Subcutaneous abdominal adipose tissue (tissue), 5 donors: ENCODE measurements at regions not wholly inside any gene's neighbourhood (a gene's known extent, or its start where the extent isn't known, plus 50 kb on each side); places are given as distances from the start of the nearest gene placed in this dataset.

Experiments used
- H3K27ac ChIP-seq: one replicate; pipeline ENCODE4 v1.7.0; 2013; ENCODE audit warnings: low read depth, mild to moderate bottlenecking, inconsistent platforms, low read length, moderate library complexity
- H3K27me3 ChIP-seq, 5 donors: one replicate each; pipeline ENCODE4 v1.7.0; 2013; ENCODE audit warnings: low read length in 5 of 5, inconsistent platforms in 1 of 5; ENCODE audit not compliant: control insufficient read depth in 5 of 5, insufficient read depth in 4 of 5
- H3K36me3 ChIP-seq, 5 donors: one replicate each; pipeline ENCODE4 v1.7.0; 2013; ENCODE audit warnings: low read length in 5 of 5; ENCODE audit not compliant: control insufficient read depth in 5 of 5, insufficient read depth in 5 of 5
- H3K4me1 ChIP-seq, 5 donors: one replicate each; pipeline ENCODE4 v1.7.0; 2013; ENCODE audit warnings: low read length in 5 of 5, mild to moderate bottlenecking in 3 of 5, moderate library complexity in 1 of 5; ENCODE audit not compliant: control insufficient read depth in 5 of 5, insufficient read depth in 5 of 5
- H3K4me3 ChIP-seq, 5 donors: one replicate each; pipeline ENCODE4 v1.7.0; 2013; ENCODE audit warnings: low read length in 5 of 5, low read depth in 1 of 5
- H3K9ac ChIP-seq, 5 donors: one replicate each; pipeline ENCODE4 v1.7.0; 2013; ENCODE audit warnings: low read length in 5 of 5, mild to moderate bottlenecking in 4 of 5, moderate library complexity in 3 of 5
- H3K9me3 ChIP-seq, 5 donors: one replicate each; pipeline ENCODE4 v1.7.0; 2013; ENCODE audit warnings: low read length in 5 of 5; ENCODE audit not compliant: control insufficient read depth in 5 of 5
- donor health status: healthy.
- donor health status: healthy.
- donor health status: healthy.
- donor health status: healthy.
- donor health status: healthy.

- Histone ChIP-seq H3K9me3 (no peaks in the 10 kb centered on the region), H3K4me1 (no peaks in the 10 kb centered on the region), H3K9ac (no peak overlapping the region), H3K4me3 (no peak overlapping the region), H3K27ac (no peak overlapping the region), H3K36me3 (no peaks in the 10 kb centered on the region), H3K27me3 (no peaks in the 10 kb centered on the region)
Measured at GRCh38 chr3:106678657-106679390, 698.4 kb upstream of the CCDC54 start.

GRCh38 chr3:106683953-106684620 lies 693.2 kb upstream of the CCDC54 start:
- no peaks in the 10 kb centered on the region for H3K27me3 ChIP-seq
- no peak overlapping the region for H3K4me3 ChIP-seq
- H3K9ac ChIP-seq = no peak overlapping the region
- H3K36me3 ChIP-seq = no peaks in the 10 kb centered on the region
- H3K27ac ChIP-seq = no peak overlapping the region
- H3K4me1 ChIP-seq = no peaks in the 10 kb centered on the region
- no peaks in the 10 kb centered on the region for H3K9me3 ChIP-seq

- no peaks in the 10 kb centered on the region for H3K27me3 ChIP-seq
- H3K36me3 ChIP-seq = no peaks in the 10 kb centered on the region
- no peak overlapping the region for H3K9ac ChIP-seq
- no peak overlapping the region for H3K4me3 ChIP-seq
- no peak overlapping the region for H3K27ac ChIP-seq
- no peaks in the 10 kb centered on the region for H3K4me1 ChIP-seq
- H3K9me3 ChIP-seq = no peaks in the 10 kb centered on the region
Measured at GRCh38 chr3:106685745-106686144, 691.5 kb upstream of the CCDC54 start.

GRCh38 chr3:106687905-106688304 lies 689.3 kb upstream of the CCDC54 start:
- no peak overlapping the region for H3K9ac ChIP-seq
- no peaks in the 10 kb centered on the region for H3K4me1 ChIP-seq
- H3K36me3 ChIP-seq = no peaks in the 10 kb centered on the region
- no peaks in the 10 kb centered on the region for H3K9me3 ChIP-seq
- H3K4me3 ChIP-seq = no peak overlapping the region
- no peak overlapping the region for H3K27ac ChIP-seq
- no peaks in the 10 kb centered on the region for H3K27me3 ChIP-seq

- no peaks in the 10 kb centered on the region for H3K36me3 ChIP-seq
Measured at GRCh38 chr3:106688464-106688863, 688.8 kb upstream of the CCDC54 start.

GRCh38 chr3:106691476-106691875 lies 685.8 kb upstream of the CCDC54 start:
- H3K36me3 ChIP-seq = no peaks in the 10 kb centered on the region
- no peak overlapping the region for H3K27ac ChIP-seq
- H3K4me3 ChIP-seq = no peak overlapping the region
- no peak overlapping the region for H3K9ac ChIP-seq
- no peaks in the 10 kb centered on the region for H3K4me1 ChIP-seq
- H3K27me3 ChIP-seq = no peaks in the 10 kb centered on the region
- H3K9me3 ChIP-seq = no peaks in the 10 kb centered on the region

More at GRCh38 chr3:106688464-106688863, 688.8 kb upstream of the CCDC54 start:
- Histone ChIP-seq H3K4me1 (no peaks in the 10 kb centered on the region), H3K27ac (no peak overlapping the region), H3K4me3 (no peak overlapping the region), H3K27me3 (no peaks in the 10 kb centered on the region), H3K9me3 (no peaks in the 10 kb centered on the region), H3K9ac (no peak overlapping the region)

- Histone ChIP-seq H3K9me3 (no peaks in the 10 kb centered on the region), H3K36me3 (no peaks in the 10 kb centered on the region), H3K4me3 (no peak overlapping the region), H3K27me3 (no peaks in the 10 kb centered on the region), H3K9ac (no peak overlapping the region), H3K4me1 (no peaks in the 10 kb centered on the region), H3K27ac (no peak overlapping the region)
Measured at GRCh38 chr3:106692624-106693023, 684.6 kb upstream of the CCDC54 start.

- Histone ChIP-seq H3K27ac (no peak overlapping the region), H3K27me3 (no peaks in the 10 kb centered on the region), H3K4me1 (no peaks in the 10 kb centered on the region), H3K9ac (no peak overlapping the region), H3K36me3 (no peaks in the 10 kb centered on the region), H3K4me3 (no peak overlapping the region), H3K9me3 (no peaks in the 10 kb centered on the region)
Measured at GRCh38 chr3:106699122-106699521, 678.1 kb upstream of the CCDC54 start.

- H3K27ac ChIP-seq = no peak overlapping the region
- no peaks in the 10 kb centered on the region for H3K36me3 ChIP-seq
- H3K4me1 ChIP-seq = no peaks in the 10 kb centered on the region
- no peak overlapping the region for H3K9ac ChIP-seq
- no peaks in the 10 kb centered on the region for H3K27me3 ChIP-seq
- H3K9me3 ChIP-seq = no peaks in the 10 kb centered on the region
- H3K4me3 ChIP-seq = no peak overlapping the region
Measured at GRCh38 chr3:106700981-106701380, 676.3 kb upstream of the CCDC54 start.

- no peak overlapping the region for H3K9ac ChIP-seq
- no peaks in the 10 kb centered on the region for H3K4me1 ChIP-seq
- H3K27ac ChIP-seq = no peak overlapping the region
- H3K27me3 ChIP-seq = no peaks in the 10 kb centered on the region
- no peaks in the 10 kb centered on the region for H3K9me3 ChIP-seq
- no peak overlapping the region for H3K4me3 ChIP-seq
- no peaks in the 10 kb centered on the region for H3K36me3 ChIP-seq
Measured at GRCh38 chr3:106703524-106703923, 673.7 kb upstream of the CCDC54 start.
